ENCODE measurements at regions not wholly inside any gene's neighbourhood (a gene's known extent, or its start where the extent isn't known, plus 50 kb on each side); places are given as distances from the start of the nearest gene placed in this dataset.

GRCh38 chr14:56730538-56731145 is 79.6 kb downstream of the OTX2 start:
- no peak overlapping the region for H3K4me3 ChIP-seq (ENCODE audit: low read depth, low read length, poor library complexity, severe bottlenecking)
- TF ChIP-seq EZH2 (IDR thresholded peaks at IDR 0.05; ENCODE audit: borderline replicate concordance, low read depth, low read length, poor library complexity, severe bottlenecking) (no peak), CTCF (conservative IDR thresholded peaks at IDR 0.05; ENCODE audit: low read depth, low read length) (no peak)
- H3K36me3 ChIP-seq (ENCODE audit: insufficient read depth, low read length, poor library complexity, severe bottlenecking): no peaks in the 10 kb centered on the region
- intact Hi-C loops (cut with micrococcal nuclease; ENCODE audit: unreplicated experiment): no loop called here
- no TSS peak for BruUV-seq (replicated peaks)
- H3K4me1 ChIP-seq (ENCODE audit: insufficient read depth, low read length, poor library complexity, severe bottlenecking): no peaks in the 10 kb centered on the region
- ChIA-PET POLR2A (ENCODE audit: low non-redundant PET) (no interaction called here), CTCF (no interaction called here)
- DNase-seq (ENCODE audit: low spot score): no peak
- H3K27ac ChIP-seq (ENCODE audit: low read depth, low read length, poor library complexity, severe bottlenecking): no peak overlapping the region
- no peaks in the 10 kb centered on the region for H3K27me3 ChIP-seq (replicated peaks; ENCODE audit: insufficient read depth, low read depth, low read length, poor library complexity)
- H3K9me3 ChIP-seq (ENCODE audit: low read depth, low read length, poor library complexity, severe bottlenecking): no peaks in the 10 kb centered on the region

- POLR2A ChIA-PET (ENCODE audit: low non-redundant PET): no interaction called here
- no peak for TF ChIP-seq CTCF (conservative IDR thresholded peaks at IDR 0.05; ENCODE audit: low read depth, low read length)
- Histone ChIP-seq H3K27ac (ENCODE audit: low read depth, low read length, poor library complexity, severe bottlenecking) (no peak overlapping the region), H3K27me3 (replicated peaks; ENCODE audit: insufficient read depth, low read depth, low read length, poor library complexity) (no peaks in the 10 kb centered on the region), H3K4me3 (ENCODE audit: low read depth, low read length, poor library complexity, severe bottlenecking) (no peak overlapping the region), H3K36me3 (ENCODE audit: insufficient read depth, low read length, poor library complexity, severe bottlenecking) (no peaks in the 10 kb centered on the region), H3K9me3 (ENCODE audit: low read depth, low read length, poor library complexity, severe bottlenecking) (no peaks in the 10 kb centered on the region), H3K4me1 (ENCODE audit: insufficient read depth, low read length, poor library complexity, severe bottlenecking) (no peaks in the 10 kb centered on the region)
- intact Hi-C loops (cut with micrococcal nuclease; ENCODE audit: unreplicated experiment): no loop called here
- no peak for DNase-seq (ENCODE audit: low spot score)
- BruUV-seq (replicated peaks): no TSS peak
- CTCF ChIA-PET: no interaction called here
Observed at GRCh38 chr14:56724013-56724412, 86.3 kb downstream of the OTX2 start.

GRCh38 chr14:56723418-56723817 is 86.9 kb downstream of the OTX2 start:
- Histone ChIP-seq H3K9me3 (ENCODE audit: low read depth, low read length, poor library complexity, severe bottlenecking) (no peaks in the 10 kb centered on the region), H3K36me3 (ENCODE audit: insufficient read depth, low read length, poor library complexity, severe bottlenecking) (no peaks in the 10 kb centered on the region), H3K27ac (ENCODE audit: low read depth, low read length, poor library complexity, severe bottlenecking) (no peak overlapping the region), H3K27me3 (replicated peaks; ENCODE audit: insufficient read depth, low read depth, low read length, poor library complexity) (no peaks in the 10 kb centered on the region), H3K4me3 (ENCODE audit: low read depth, low read length, poor library complexity, severe bottlenecking) (no peak overlapping the region), H3K4me1 (ENCODE audit: insufficient read depth, low read length, poor library complexity, severe bottlenecking) (no peaks in the 10 kb centered on the region)
- no peak for DNase-seq (ENCODE audit: low spot score)
- no TSS peak for BruUV-seq (replicated peaks)
- ChIA-PET POLR2A (ENCODE audit: low non-redundant PET) (no interaction called here), CTCF (no interaction called here)
- TF ChIP-seq CTCF (conservative IDR thresholded peaks at IDR 0.05; ENCODE audit: low read depth, low read length) (no peak), EZH2 (IDR thresholded peaks at IDR 0.05; ENCODE audit: borderline replicate concordance, low read depth, low read length, poor library complexity, severe bottlenecking) (no peak)
- intact Hi-C loops (cut with micrococcal nuclease; ENCODE audit: unreplicated experiment): no loop called here
